ENCODE measurements at regions not wholly inside any gene's neighbourhood (a gene's known extent, or its start where the extent isn't known, plus 50 kb on each side); places are given as distances from the start of the nearest gene placed in this dataset.

DNA sequence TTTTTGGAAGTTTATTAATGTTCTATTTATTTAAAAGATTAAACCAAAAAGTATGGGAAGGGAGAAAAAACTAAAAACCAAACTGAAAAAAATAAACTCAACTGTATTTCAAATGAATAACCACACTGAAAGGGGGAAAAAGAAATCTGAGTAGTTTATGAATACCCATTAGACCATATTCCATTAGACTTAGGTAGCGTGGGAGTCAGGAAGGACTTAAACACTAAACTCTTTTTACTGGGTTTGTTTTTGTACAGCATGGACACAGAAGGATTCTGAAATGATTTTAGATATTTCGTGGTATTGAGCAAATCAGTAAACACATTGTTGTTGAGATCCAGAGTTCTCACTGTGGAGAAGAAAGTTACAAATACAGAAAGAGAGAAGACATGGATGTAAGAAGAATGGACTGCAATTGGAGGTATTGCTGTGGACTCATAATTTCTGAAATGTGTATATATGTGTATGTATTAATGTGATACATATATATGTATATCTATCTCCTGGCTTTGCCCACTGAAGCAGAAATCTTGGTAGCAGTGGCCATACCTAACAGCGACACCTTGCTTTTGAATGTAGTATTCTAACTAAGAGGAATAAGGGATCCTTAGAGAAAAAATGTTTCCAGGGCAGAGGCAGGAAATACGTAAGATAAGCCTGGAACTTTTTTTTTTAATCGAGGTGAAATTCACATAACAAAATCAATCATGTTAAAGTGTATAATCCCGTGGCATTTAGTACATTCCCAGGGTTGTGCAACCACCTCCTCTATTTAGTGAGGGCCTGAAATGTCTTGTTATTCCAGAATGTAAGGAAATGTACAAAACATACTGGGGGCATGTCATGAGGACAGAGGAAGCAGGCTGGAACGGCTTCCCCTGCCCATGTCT, 228.8 kb downstream of the SMARCA2 start:
- peaks cover 30% of the 10 kb centered on the region for H3K27me3 Mint-ChIP-seq
- no peaks in the 10 kb centered on the region for H3K36me3 Mint-ChIP-seq (ENCODE audit: low read depth)
- H3K4me1 Mint-ChIP-seq = peaks cover 12% of the 10 kb centered on the region
- peaks cover 8% of the 10 kb centered on the region for H3K9me3 Mint-ChIP-seq
- DNase-seq = no peak
- H3K27ac Mint-ChIP-seq = no peak overlapping the region
- no peak overlapping the region for H3K4me3 Mint-ChIP-seq
- intact Hi-C loops (cut with micrococcal nuclease) = loop anchor here (2.0 to 5.0 kb wide), 2 partner anchors 85 to 107 kb away; no protein-coding TSS in a partner anchor

- DNase-seq = no peak
- H3K9me3 Mint-ChIP-seq = peaks cover 8% of the 10 kb centered on the region
- H3K36me3 Mint-ChIP-seq (ENCODE audit: low read depth) = no peaks in the 10 kb centered on the region
- peaks cover 21% of the 10 kb centered on the region for H3K27me3 Mint-ChIP-seq
- intact Hi-C loops (cut with micrococcal nuclease) = no loop called here
- H3K4me1 Mint-ChIP-seq = peaks cover 4% of the 10 kb centered on the region
- no peak overlapping the region for H3K27ac Mint-ChIP-seq
- H3K4me3 Mint-ChIP-seq = no peak overlapping the region
These were observed 232.2 kb downstream of the SMARCA2 start for GRCh38 chr9:2247340-2247739.

DNA sequence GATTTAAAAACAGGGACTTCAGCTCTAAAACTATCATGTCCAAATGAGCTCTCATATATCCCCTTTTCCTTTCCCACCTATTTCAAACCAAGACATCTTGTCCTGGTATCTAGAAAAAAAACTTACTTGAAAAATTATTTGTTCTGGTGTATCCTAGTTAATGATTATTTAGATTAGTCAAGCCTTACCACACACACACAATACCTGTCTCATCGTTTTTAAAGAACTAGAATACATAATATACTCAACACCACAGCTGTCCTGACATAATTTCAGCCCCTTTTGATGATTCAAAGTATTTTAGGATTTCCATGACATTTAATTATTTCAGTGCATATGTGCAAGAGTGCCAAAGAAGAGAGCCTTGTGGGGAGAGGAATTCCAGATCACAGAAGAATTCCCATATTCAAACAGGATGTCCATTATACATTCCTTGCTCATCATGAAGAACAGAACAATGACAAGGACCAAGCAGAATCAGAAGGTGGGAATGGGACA, 233.7 kb downstream of the SMARCA2 start:
- H3K9me3 Mint-ChIP-seq = peaks cover 8% of the 10 kb centered on the region
- H3K36me3 Mint-ChIP-seq (ENCODE audit: low read depth) = no peaks in the 10 kb centered on the region
- peaks cover 14% of the 10 kb centered on the region for H3K27me3 Mint-ChIP-seq
- H3K4me3 Mint-ChIP-seq = no peak overlapping the region
- no peak overlapping the region for H3K27ac Mint-ChIP-seq
- intact Hi-C loops (cut with micrococcal nuclease) = no loop called here
- no peaks in the 10 kb centered on the region for H3K4me1 Mint-ChIP-seq
- no peak for DNase-seq

- no peak for DNase-seq
- Mint-ChIP-seq H3K4me3 (no peak overlapping the region), H3K27ac (no peak overlapping the region), H3K4me1 (no peaks in the 10 kb centered on the region), H3K36me3 (ENCODE audit: low read depth) (no peaks in the 10 kb centered on the region), H3K9me3 (no peaks in the 10 kb centered on the region), H3K27me3 (peaks cover 3% of the 10 kb centered on the region)
- intact Hi-C loops (cut with micrococcal nuclease) = no loop called here
These were observed 238.8 kb downstream of the SMARCA2 start for GRCh38 chr9:2253636-2254580.

DNA sequence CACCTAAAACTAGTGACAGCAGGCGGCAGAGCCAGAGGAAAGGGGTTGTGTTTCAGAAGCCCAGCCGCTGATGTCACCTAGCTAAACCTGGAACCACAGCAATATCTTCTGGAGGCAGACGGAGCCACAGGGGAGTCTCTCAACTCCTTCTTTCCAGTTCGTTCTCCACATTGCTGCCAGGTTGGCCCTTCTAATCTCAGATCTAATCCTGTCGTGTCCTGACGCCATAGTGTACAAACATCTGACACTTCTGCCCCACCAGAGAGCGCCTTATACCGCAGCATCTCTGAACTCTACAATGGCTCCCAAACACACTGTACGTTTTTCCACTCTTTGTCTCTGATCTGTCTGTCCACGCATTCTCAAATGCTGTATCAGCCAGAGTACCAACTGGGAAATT, 240.0 kb downstream of the SMARCA2 start:
- H3K27ac Mint-ChIP-seq = no peak overlapping the region
- peaks cover 2% of the 10 kb centered on the region for H3K27me3 Mint-ChIP-seq
- intact Hi-C loops (cut with micrococcal nuclease) = no loop called here
- H3K36me3 Mint-ChIP-seq (ENCODE audit: low read depth) = no peaks in the 10 kb centered on the region
- H3K9me3 Mint-ChIP-seq = no peaks in the 10 kb centered on the region
- H3K4me3 Mint-ChIP-seq = no peak overlapping the region
- no peaks in the 10 kb centered on the region for H3K4me1 Mint-ChIP-seq
- DNase-seq = no peak

GRCh38 chr9:2257248-2257929, 242.2 kb downstream of the SMARCA2 start:
- Mint-ChIP-seq H3K27me3 (peaks cover 2% of the 10 kb centered on the region), H3K36me3 (ENCODE audit: low read depth) (no peaks in the 10 kb centered on the region), H3K4me1 (no peaks in the 10 kb centered on the region), H3K4me3 (no peak overlapping the region), H3K27ac (no peak overlapping the region), H3K9me3 (no peaks in the 10 kb centered on the region)
- no peak for DNase-seq
- intact Hi-C loops (cut with micrococcal nuclease) = no loop called here

DNA sequence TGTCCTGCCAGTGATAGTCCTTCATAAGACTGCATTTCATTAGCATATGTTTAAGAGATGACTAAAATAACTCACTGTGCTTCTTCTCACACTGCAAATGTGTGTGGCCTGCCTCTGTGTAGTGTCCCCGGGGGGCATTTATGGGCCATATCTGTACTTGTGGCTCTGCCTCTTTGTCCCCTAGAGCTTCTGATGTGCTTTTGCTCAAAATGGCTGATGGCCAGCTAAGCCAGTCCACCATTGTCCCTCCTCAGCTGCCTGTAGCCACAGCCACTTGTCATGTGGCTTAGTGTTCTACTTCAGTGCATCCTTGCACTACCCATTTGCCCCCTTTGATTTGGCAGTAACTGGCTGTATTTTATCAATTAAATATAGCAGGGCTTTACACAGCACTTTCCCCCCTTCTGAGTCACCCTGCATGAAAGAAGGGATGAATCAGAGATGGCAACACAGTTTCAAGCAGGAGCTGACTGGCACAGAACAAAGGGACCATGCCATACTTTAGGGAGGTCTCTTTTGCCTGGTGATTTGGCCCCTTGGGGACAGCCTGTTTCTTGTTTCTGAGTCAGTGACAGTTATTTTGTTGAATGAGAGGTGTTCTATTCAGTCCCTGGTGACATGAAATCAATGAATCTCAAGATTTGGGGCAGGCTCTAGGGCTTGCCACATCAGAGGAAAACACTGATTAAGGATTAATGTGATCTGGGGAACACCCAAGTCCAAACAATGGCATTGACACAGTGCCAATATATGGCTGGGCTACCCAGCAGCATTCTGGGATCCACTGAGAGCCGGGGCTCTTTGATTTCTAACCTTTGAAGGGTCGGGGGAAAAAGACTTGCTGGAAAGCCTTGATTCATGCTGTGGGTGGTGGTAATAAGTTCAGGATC, 245.5 kb downstream of the SMARCA2 start:
- Mint-ChIP-seq H3K36me3 (ENCODE audit: low read depth) (no peaks in the 10 kb centered on the region), H3K9me3 (no peaks in the 10 kb centered on the region)

GRCh38 chr9:2261421-2262103, 246.4 kb downstream of the SMARCA2 start:
- H3K36me3 Mint-ChIP-seq (ENCODE audit: low read depth) = no peaks in the 10 kb centered on the region
- no peaks in the 10 kb centered on the region for H3K9me3 Mint-ChIP-seq
- no peak overlapping the region for H3K4me3 Mint-ChIP-seq
- intact Hi-C loops (cut with micrococcal nuclease) = no loop called here
- H3K27ac Mint-ChIP-seq = no peak overlapping the region
- no peak for DNase-seq
- H3K27me3 Mint-ChIP-seq = peaks cover 7% of the 10 kb centered on the region
- H3K4me1 Mint-ChIP-seq = no peaks in the 10 kb centered on the region

More for the DNA sequence above, 245.5 kb downstream of the SMARCA2 start:
- Mint-ChIP-seq H3K4me1 (no peaks in the 10 kb centered on the region), H3K27ac (no peak overlapping the region), H3K27me3 (peaks cover 4% of the 10 kb centered on the region), H3K4me3 (no peak overlapping the region)
- intact Hi-C loops (cut with micrococcal nuclease) = no loop called here
- no peak for DNase-seq

GRCh38 chr9:2262386-2263071, 247.4 kb downstream of the SMARCA2 start:
- Mint-ChIP-seq H3K27me3 (peaks cover 7% of the 10 kb centered on the region), H3K4me3 (no peak overlapping the region), H3K27ac (no peak overlapping the region), H3K9me3 (no peaks in the 10 kb centered on the region), H3K36me3 (ENCODE audit: low read depth) (no peaks in the 10 kb centered on the region), H3K4me1 (no peaks in the 10 kb centered on the region)
- intact Hi-C loops (cut with micrococcal nuclease) = no loop called here
- DNase-seq = no peak

DNA sequence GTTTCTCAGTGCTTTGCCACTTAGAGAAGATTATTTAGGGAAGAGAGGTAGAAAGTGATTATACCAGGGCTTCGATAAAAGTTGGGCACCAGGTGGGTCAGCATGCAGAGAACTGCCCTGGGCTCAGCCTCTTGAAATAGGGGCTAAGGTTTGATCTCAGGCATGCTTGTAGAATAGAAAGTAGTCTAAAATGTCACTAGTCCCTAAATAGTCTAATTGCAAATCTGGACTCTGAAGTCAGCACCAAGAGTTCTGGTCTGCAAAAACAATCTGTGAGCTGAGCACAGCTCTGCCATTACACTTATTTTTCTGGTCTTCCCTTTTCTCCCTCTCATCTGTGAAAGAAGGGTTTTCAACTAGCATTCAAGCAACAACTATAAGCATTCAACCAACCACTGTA, 248.0 kb downstream of the SMARCA2 start:
- DNase-seq = no peak
- Mint-ChIP-seq H3K27me3 (peaks cover 7% of the 10 kb centered on the region), H3K4me3 (no peak overlapping the region), H3K4me1 (no peaks in the 10 kb centered on the region), H3K9me3 (no peaks in the 10 kb centered on the region), H3K27ac (no peak overlapping the region), H3K36me3 (ENCODE audit: low read depth) (no peaks in the 10 kb centered on the region)
- intact Hi-C loops (cut with micrococcal nuclease) = no loop called here

GRCh38 chr9:2263665-2264064, 248.5 kb downstream of the SMARCA2 start:
- Mint-ChIP-seq H3K4me1 (no peaks in the 10 kb centered on the region), H3K27me3 (peaks cover 7% of the 10 kb centered on the region), H3K27ac (no peak overlapping the region), H3K36me3 (ENCODE audit: low read depth) (no peaks in the 10 kb centered on the region), H3K4me3 (no peak overlapping the region), H3K9me3 (no peaks in the 10 kb centered on the region)
- intact Hi-C loops (cut with micrococcal nuclease) = no loop called here
- no peak for DNase-seq

DNA sequence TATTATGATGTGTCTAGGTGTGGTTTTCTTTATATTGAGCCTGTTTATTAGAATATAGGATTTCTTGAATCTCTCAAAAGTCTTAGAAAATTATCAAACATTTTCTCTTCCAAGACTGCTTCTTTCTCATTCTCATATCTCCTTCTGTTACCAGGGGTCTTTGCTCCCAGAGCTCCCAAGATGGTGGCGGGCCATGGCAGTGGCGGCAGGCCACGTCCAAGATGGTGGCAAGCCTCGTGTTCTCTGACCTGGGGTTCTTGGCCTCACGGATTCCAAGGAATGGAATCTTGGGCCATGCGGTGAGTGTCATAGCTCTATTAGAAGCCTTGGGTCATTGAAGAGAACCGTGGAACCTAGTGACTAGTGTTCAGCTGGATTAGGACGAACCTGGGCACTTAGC, 248.9 kb downstream of the SMARCA2 start:
- no peaks in the 10 kb centered on the region for H3K4me1 Mint-ChIP-seq
- no peak for DNase-seq
- H3K27me3 Mint-ChIP-seq = peaks cover 7% of the 10 kb centered on the region
- H3K36me3 Mint-ChIP-seq (ENCODE audit: low read depth) = no peaks in the 10 kb centered on the region
- no peak overlapping the region for H3K4me3 Mint-ChIP-seq
- H3K27ac Mint-ChIP-seq = no peak overlapping the region
- no peaks in the 10 kb centered on the region for H3K9me3 Mint-ChIP-seq
- intact Hi-C loops (cut with micrococcal nuclease) = no loop called here
